Suprapubic skin (tissue), 3 donors: ENCODE measurements at regions not wholly inside any gene's neighbourhood (a gene's known extent, or its start where the extent isn't known, plus 50 kb on each side); places are given as distances from the start of the nearest gene placed in this dataset.
A peak's percentile ranks its signal among the peaks of the same experiment; 100 is the strongest.

ENCODE experiments used
- POLR2A ChIP-seq, 2 donors: fragments of 450-650 bp; IDR thresholded peaks; one replicate each; pipeline ENCODE4 v1.6.1; 2017; ENCODE audit warnings: antibody characterized with exemption in 2 of 2, mild to moderate bottlenecking in 2 of 2, moderate library complexity in 2 of 2
- TF ChIP-seq, protein P1 (sequence below), 2 donors: fragments of 200-600 bp in 1 of 2; fragments of 450-650 bp in 1 of 2; sonication (generic) in 1 of 2; IDR thresholded peaks; one replicate each; pipeline ENCODE4 v1.5.1; 2016 to 2019; ENCODE audit warnings: antibody characterized with exemption in 2 of 2, mild to moderate bottlenecking in 1 of 2, moderate library complexity in 1 of 2

DNA sequence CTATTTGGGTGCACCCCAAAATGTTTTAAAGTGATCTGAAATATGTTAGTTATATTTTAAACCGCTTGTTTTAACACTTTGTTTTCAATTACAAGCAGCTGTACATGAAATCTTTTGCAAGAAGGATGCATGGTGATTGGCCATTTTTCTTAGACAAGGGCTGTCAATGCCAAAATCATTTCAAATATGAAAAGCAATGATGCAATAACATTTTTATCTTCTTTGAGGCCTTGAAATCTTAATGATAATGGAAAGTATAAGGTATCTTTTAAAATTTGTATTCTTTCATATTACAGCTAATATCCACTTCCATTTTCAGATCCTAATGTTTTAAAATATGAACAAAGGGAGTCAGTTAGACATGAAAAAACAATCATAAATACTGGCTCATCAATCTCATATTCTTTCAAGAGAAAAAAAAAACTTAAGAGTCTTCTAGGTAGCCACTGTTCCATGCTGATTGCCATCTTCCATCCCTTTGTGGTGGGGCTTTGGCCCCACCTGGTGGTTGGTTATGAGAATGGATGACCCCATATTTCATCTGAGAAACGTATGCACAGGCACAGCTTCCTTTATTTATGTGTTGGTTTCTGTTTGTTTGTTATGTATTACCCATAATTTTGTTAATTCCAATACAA lies 330.3 kb upstream of the MIR17HG start:
- TF ChIP-seq, protein P1, sequence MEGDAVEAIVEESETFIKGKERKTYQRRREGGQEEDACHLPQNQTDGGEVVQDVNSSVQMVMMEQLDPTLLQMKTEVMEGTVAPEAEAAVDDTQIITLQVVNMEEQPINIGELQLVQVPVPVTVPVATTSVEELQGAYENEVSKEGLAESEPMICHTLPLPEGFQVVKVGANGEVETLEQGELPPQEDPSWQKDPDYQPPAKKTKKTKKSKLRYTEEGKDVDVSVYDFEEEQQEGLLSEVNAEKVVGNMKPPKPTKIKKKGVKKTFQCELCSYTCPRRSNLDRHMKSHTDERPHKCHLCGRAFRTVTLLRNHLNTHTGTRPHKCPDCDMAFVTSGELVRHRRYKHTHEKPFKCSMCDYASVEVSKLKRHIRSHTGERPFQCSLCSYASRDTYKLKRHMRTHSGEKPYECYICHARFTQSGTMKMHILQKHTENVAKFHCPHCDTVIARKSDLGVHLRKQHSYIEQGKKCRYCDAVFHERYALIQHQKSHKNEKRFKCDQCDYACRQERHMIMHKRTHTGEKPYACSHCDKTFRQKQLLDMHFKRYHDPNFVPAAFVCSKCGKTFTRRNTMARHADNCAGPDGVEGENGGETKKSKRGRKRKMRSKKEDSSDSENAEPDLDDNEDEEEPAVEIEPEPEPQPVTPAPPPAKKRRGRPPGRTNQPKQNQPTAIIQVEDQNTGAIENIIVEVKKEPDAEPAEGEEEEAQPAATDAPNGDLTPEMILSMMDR (IDR thresholded peaks at IDR 0.05): peak in 1 of 2 donors; percentile 32
- TF ChIP-seq POLR2A (IDR thresholded peaks at IDR 0.05): no peak
